SK-N-MC (cell line): ENCODE measurements at regions not wholly inside any gene's neighbourhood (a gene's known extent, or its start where the extent isn't known, plus 50 kb on each side); places are given as distances from the start of the nearest gene placed in this dataset.

Source experiments
- EZH2 ChIP-seq: fragments of 200-600 bp; sonication (generic); IDR thresholded peaks from one replicate; pipeline ENCODE4 v1.6.1; 2017; ENCODE audit warnings: antibody characterized with exemption
- FOXP2 ChIP-seq: optimal IDR thresholded peaks from 2 replicates; pipeline ENCODE3; 2011; ENCODE audit warnings: mild to moderate bottlenecking, moderate library complexity; ENCODE audit not compliant: insufficient read depth; ENCODE audit errors: extremely low read length, control extremely low read depth
- POLR2AphosphoS5 ChIP-seq: IDR thresholded peaks from 2 replicates; pipeline ENCODE4 v1.6.1; 2012; ENCODE audit warnings: mild to moderate bottlenecking, low read depth, low read length, borderline replicate concordance

DNA sequence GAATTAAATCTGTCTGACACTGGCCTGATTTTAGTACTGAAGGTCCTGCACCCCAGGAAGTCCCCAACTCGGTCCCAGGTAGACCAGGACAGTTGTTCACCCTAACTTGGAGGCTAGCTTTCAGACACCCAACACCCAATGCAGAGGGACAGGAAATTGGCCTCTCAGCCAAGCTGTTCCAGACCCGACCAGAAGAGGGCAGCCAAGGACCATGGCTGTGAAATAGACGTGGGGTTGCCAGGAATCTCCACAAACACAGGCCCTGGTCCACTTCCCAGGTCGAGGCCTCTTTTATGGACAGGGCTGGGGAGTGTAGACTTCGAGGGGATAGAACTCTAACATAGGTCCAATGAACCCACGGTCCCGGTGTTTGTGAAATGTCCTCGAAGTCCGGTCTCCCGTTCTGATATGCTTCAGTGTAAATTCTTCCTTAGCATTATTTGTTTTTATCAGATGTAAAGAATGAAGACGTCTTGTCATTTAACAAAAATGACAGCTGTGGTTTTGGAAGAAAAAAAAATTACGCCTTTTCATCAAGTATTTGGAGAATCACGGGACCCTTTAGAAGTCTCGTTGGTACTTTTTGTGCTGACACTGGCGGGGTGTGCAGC is 260.3 kb upstream of the ADAMTS16 start:
- TF ChIP-seq EZH2 (no peak), POLR2AphosphoS5 (no peak), FOXP2 (no peak)
